ENCODE measurements at regions not wholly inside any gene's neighbourhood (a gene's known extent, or its start where the extent isn't known, plus 50 kb on each side); places are given as distances from the start of the nearest gene placed in this dataset.

DNA sequence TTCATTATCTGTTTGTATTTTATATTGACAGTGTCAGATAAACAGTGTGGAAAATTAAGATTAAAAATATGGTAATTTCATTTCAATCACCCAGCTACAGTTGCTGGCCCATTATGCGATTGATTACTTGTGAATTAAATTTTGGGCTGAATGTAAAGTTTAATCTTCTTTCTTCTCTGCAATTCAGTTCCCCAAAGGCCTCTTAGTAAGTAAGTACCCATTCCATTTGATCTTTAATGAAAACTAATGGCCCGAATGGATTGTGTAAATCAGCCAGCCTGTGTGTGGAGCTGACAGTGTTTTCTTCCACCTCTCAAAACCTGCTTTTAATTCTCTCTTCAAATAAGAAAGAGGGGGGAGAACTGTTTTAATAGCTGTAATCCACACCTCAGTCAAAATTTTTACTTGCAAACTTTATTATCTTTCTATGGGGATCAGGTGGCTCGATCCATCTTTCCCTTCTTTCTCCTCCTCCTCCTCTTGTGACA lies 307.1 kb downstream of the IL20RB start:
- Histone ChIP-seq H3K79me2 (ENCODE audit: insufficient read depth) (no peaks in the 10 kb centered on the region), H3K9me3 (no peaks in the 10 kb centered on the region), H3K4me1 (ENCODE audit: control insufficient read depth in 1 of 2, insufficient read depth in 2 of 2, low read depth in 1 of 2, low read length in 1 of 2) (peaks cover 0 to 15% of the 10 kb centered on the region in 2 experiments; a peak in 2 of 4 replicates), H3K9ac (no peak overlapping the region), H2AFZ (ENCODE audit: low read depth) (no peak overlapping the region), H3K27me3 (ENCODE audit: insufficient read depth) (no peaks in the 10 kb centered on the region), H3K9me2 (no peaks in the 10 kb centered on the region), H3K36me3 (replicated peaks in 1 of 2; ENCODE audit: control insufficient read depth in 1 of 2, insufficient read depth in 2 of 2, low read length in 1 of 2) (no peaks in the 10 kb centered on the region), H3K27ac (ENCODE audit: low read depth in 2 of 2, low read length in 1 of 2) (no peak overlapping the region), H3K4me2 (no peak overlapping the region), H3F3A (replicated peaks; ENCODE audit: insufficient read depth) (no peaks in the 10 kb centered on the region), H4K20me1 (ENCODE audit: insufficient read depth) (no peaks in the 10 kb centered on the region), H3K4me3 (ENCODE audit: low read depth in 2 of 2, low read length in 1 of 2) (no peak overlapping the region)
- CTCF ChIA-PET, result interaction anchor here (0.9 to 1.1 kb wide), 2 partner anchors 8 to 153 kb away, joined by 3 to 4 read pairs; no protein-coding TSS in a partner anchor
- POLR2A ChIA-PET, result no interaction called here
- DNase-seq, result no peak
- TF ChIP-seq JUND (IDR thresholded peaks at IDR 0.05), result no peak
- TF ChIP-seq FOXJ3 (CRISPR knock-in tag; IDR thresholded peaks at IDR 0.05), result no peak
- TF ChIP-seq, protein P1, sequence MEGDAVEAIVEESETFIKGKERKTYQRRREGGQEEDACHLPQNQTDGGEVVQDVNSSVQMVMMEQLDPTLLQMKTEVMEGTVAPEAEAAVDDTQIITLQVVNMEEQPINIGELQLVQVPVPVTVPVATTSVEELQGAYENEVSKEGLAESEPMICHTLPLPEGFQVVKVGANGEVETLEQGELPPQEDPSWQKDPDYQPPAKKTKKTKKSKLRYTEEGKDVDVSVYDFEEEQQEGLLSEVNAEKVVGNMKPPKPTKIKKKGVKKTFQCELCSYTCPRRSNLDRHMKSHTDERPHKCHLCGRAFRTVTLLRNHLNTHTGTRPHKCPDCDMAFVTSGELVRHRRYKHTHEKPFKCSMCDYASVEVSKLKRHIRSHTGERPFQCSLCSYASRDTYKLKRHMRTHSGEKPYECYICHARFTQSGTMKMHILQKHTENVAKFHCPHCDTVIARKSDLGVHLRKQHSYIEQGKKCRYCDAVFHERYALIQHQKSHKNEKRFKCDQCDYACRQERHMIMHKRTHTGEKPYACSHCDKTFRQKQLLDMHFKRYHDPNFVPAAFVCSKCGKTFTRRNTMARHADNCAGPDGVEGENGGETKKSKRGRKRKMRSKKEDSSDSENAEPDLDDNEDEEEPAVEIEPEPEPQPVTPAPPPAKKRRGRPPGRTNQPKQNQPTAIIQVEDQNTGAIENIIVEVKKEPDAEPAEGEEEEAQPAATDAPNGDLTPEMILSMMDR (IDR thresholded peaks at IDR 0.05), result no peak
- no peak for TF ChIP-seq TEAD4 (IDR thresholded peaks at IDR 0.05; ENCODE audit: borderline replicate concordance, insufficient read depth)
- no peak for TF ChIP-seq YY1 (IDR thresholded peaks at IDR 0.05; ENCODE audit: low read depth)
- no peak for TF ChIP-seq RXRA (IDR thresholded peaks at IDR 0.05; ENCODE audit: borderline replicate concordance, low read depth)
- WGBS (ENCODE audit: low lambda C conversion rate), result 10% methylated on average over 3 of the region's 3 CpGs

DNA sequence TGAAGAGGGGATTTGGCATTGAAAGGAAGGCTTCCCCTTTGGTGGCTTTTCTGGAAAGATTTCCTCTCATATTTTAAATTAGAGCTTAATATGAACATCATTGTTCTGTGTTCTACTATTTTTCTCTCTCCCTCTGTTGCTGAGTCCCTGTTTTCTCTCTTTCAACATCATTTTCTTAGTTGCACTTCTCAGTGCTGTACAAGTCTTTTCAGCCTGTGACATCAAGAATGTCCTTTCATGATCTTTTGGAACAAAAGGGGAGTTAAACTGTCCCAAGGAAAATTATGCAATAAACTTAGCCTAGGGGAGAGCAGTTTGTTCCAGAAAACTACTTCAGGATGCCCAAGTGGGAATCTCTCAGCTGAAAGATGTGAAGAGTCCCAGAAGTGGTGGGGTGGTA lies 325.1 kb downstream of the IL20RB start:
- CTCF ChIA-PET, result interaction anchor here (0.6 to 1.1 kb wide), 3 partner anchors 11 to 123 kb away, joined by 3 read pairs; no protein-coding TSS in a partner anchor
- H3K27ac ChIP-seq (ENCODE audit: low read depth in 2 of 2, low read length in 1 of 2), result no peak overlapping the region

DNA sequence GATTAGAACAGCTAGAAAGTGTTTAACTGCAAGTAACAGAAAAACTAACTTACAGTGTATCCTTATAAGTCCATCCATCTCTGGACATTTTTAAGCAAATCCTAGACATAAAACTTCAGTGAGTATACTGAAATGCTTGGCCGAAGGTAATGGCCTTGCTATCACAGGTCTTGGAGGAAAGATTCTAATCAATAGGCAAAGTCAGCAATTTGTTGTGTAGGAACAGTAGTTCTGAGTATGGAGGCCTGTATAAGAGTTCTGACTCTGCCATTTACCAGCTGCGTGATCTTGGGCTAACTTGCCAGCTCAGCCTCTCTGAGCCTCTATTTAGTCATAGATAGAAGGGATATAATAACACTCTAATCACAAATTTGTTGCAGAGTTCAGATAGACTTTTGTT lies 328.1 kb downstream of the IL20RB start:
- CTCF ChIA-PET, result interaction anchor here (1.4 to 2.9 kb wide), 2 partner anchors 8 to 11 kb away, joined by 3 to 13 read pairs; no protein-coding TSS in a partner anchor
- WGBS (ENCODE audit: low lambda C conversion rate), result 9% methylated on average over 2 of the region's 2 CpGs
- H3K9ac ChIP-seq, result no peak overlapping the region
- H3K27ac ChIP-seq (ENCODE audit: low read depth in 2 of 2, low read length in 1 of 2), result no peak overlapping the region
- no peaks in the 10 kb centered on the region for H3K4me1 ChIP-seq (ENCODE audit: control insufficient read depth in 1 of 2, insufficient read depth in 2 of 2, low read depth in 1 of 2, low read length in 1 of 2)
- H3K79me2 ChIP-seq (ENCODE audit: insufficient read depth), result no peaks in the 10 kb centered on the region
- no peak overlapping the region for H2AFZ ChIP-seq (ENCODE audit: low read depth)
- H3K4me2 ChIP-seq, result no peak overlapping the region
- no peaks in the 10 kb centered on the region for H3K27me3 ChIP-seq (ENCODE audit: insufficient read depth)
- POLR2A ChIA-PET, result no interaction called here
- no peaks in the 10 kb centered on the region for H3F3A ChIP-seq (replicated peaks; ENCODE audit: insufficient read depth)
- H3K36me3 ChIP-seq (replicated peaks in 1 of 2; ENCODE audit: control insufficient read depth in 1 of 2, insufficient read depth in 2 of 2, low read length in 1 of 2), result no peaks in the 10 kb centered on the region
- no peak for TF ChIP-seq TAF1 (IDR thresholded peaks at IDR 0.05; ENCODE audit: borderline replicate concordance, low read depth, low read length)
- no peak for TF ChIP-seq GATA2 (CRISPR knock-in tag; IDR thresholded peaks at IDR 0.05)
- TF ChIP-seq, protein P2, sequence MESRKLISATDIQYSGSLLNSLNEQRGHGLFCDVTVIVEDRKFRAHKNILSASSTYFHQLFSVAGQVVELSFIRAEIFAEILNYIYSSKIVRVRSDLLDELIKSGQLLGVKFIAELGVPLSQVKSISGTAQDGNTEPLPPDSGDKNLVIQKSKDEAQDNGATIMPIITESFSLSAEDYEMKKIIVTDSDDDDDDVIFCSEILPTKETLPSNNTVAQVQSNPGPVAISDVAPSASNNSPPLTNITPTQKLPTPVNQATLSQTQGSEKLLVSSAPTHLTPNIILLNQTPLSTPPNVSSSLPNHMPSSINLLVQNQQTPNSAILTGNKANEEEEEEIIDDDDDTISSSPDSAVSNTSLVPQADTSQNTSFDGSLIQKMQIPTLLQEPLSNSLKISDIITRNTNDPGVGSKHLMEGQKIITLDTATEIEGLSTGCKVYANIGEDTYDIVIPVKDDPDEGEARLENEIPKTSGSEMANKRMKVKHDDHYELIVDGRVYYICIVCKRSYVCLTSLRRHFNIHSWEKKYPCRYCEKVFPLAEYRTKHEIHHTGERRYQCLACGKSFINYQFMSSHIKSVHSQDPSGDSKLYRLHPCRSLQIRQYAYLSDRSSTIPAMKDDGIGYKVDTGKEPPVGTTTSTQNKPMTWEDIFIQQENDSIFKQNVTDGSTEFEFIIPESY (IDR thresholded peaks at IDR 0.05; ENCODE audit: borderline replicate concordance, low read depth), result no peak
- TF ChIP-seq MXI1 (IDR thresholded peaks at IDR 0.05; ENCODE audit: low read depth, low read length), result no peak
- TF ChIP-seq, protein P3, sequence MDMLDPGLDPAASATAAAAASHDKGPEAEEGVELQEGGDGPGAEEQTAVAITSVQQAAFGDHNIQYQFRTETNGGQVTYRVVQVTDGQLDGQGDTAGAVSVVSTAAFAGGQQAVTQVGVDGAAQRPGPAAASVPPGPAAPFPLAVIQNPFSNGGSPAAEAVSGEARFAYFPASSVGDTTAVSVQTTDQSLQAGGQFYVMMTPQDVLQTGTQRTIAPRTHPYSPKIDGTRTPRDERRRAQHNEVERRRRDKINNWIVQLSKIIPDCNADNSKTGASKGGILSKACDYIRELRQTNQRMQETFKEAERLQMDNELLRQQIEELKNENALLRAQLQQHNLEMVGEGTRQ (IDR thresholded peaks at IDR 0.05; ENCODE audit: borderline replicate concordance, low read depth, low read length), result no peak
- no peak for TF ChIP-seq RXRA (IDR thresholded peaks at IDR 0.05; ENCODE audit: borderline replicate concordance, low read depth)
- TF ChIP-seq NRF1 (IDR thresholded peaks at IDR 0.05; ENCODE audit: low read depth, low read length), result no peak
- no peak for TF ChIP-seq EZH2phosphoT487 (IDR thresholded peaks at IDR 0.05; ENCODE audit: borderline replicate concordance, low read depth)
- H3K9me3 ChIP-seq, result no peaks in the 10 kb centered on the region
- no peak overlapping the region for H3K4me3 ChIP-seq (ENCODE audit: low read depth in 2 of 2, low read length in 1 of 2)
- no peak for DNase-seq
- H3K9me2 ChIP-seq, result no peaks in the 10 kb centered on the region
- H4K20me1 ChIP-seq (ENCODE audit: insufficient read depth), result no peaks in the 10 kb centered on the region

More for the DNA sequence above, 325.1 kb downstream of the IL20RB start:
- H2AFZ ChIP-seq (ENCODE audit: low read depth), result no peak overlapping the region
- H4K20me1 ChIP-seq (ENCODE audit: insufficient read depth), result no peaks in the 10 kb centered on the region
- no peaks in the 10 kb centered on the region for H3K9me2 ChIP-seq
- no peak overlapping the region for H3K9ac ChIP-seq
- POLR2A ChIA-PET, result no interaction called here
- H3K4me2 ChIP-seq, result no peak overlapping the region
- H3K9me3 ChIP-seq, result no peaks in the 10 kb centered on the region
- DNase-seq, result no peak
- H3K4me1 ChIP-seq (ENCODE audit: control insufficient read depth in 1 of 2, insufficient read depth in 2 of 2, low read depth in 1 of 2, low read length in 1 of 2), result no peaks in the 10 kb centered on the region
- no peaks in the 10 kb centered on the region for H3K79me2 ChIP-seq (ENCODE audit: insufficient read depth)
- H3K27me3 ChIP-seq (ENCODE audit: insufficient read depth), result no peaks in the 10 kb centered on the region
- H3K36me3 ChIP-seq (replicated peaks in 1 of 2; ENCODE audit: control insufficient read depth in 1 of 2, insufficient read depth in 2 of 2, low read length in 1 of 2), result no peaks in the 10 kb centered on the region
- TF ChIP-seq, protein P3 (IDR thresholded peaks at IDR 0.05; ENCODE audit: borderline replicate concordance, low read depth, low read length), result no peak
- no peak for TF ChIP-seq RCOR1 (IDR thresholded peaks at IDR 0.05; ENCODE audit: low read length)
- no peak for TF ChIP-seq FOXJ3 (CRISPR knock-in tag; IDR thresholded peaks at IDR 0.05)
- no peak overlapping the region for H3K4me3 ChIP-seq (ENCODE audit: low read depth in 2 of 2, low read length in 1 of 2)
- no peaks in the 10 kb centered on the region for H3F3A ChIP-seq (replicated peaks; ENCODE audit: insufficient read depth)

Data from SK-N-SH (cell line).